ENCODE measurements at regions not wholly inside any gene's neighbourhood (a gene's known extent, or its start where the extent isn't known, plus 50 kb on each side); places are given as distances from the start of the nearest gene placed in this dataset.

DNA sequence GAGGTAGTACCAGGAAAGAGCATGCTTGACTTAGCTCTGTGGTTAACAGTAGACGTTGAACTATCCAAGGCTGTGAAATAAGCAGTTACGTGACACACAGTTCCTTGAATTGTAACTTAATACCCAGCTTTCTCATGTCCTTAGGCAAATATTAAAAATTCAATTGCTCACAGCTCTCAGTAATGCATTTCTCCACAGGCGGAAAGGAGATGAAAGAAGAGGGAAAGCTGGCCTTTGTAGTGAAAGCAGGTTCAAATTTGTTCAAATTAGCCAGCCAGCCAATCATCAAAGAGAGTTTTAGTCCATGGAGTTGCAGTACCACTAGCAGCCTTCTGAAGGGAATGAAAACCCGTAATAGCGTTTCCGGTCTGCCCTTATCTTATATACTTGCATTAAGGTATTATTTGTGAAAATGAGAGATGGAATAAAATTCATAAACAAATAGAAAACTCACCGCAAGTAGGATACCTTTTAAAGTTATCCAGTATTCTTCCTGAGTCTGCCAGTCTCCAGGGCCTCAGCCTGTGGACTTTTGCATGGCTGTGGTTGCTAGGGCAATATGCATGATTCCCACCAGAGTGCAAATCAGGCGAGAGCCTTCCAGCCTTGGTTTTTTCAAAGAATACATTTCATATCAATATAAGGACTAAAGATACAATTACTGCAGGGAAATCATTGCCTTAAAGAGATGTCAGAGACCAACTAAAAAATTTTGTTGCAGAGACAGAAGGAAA lies 795.5 kb downstream of the TNS3 start:
- no peaks in the 10 kb centered on the region for H3K4me1 ChIP-seq (ENCODE audit: control insufficient read depth in 2 of 3, insufficient read depth in 2 of 3, low read depth in 1 of 3, low read length in 3 of 3)
- H3K27me3 ChIP-seq (ENCODE audit: control insufficient read depth, insufficient read depth, low read length): no peaks in the 10 kb centered on the region
- intact Hi-C loops (cut with DNase I): no loop called here
- H3K4me3 ChIP-seq (ENCODE audit: low read length in 3 of 3): no peak overlapping the region
- H3K9ac ChIP-seq (ENCODE audit: low read length in 3 of 3): no peak overlapping the region
- no peak for FAIRE-seq
- H3K36me3 ChIP-seq (ENCODE audit: control insufficient read depth in 2 of 3, insufficient read depth in 3 of 3, low read length in 3 of 3): no peaks in the 10 kb centered on the region
- no peaks in the 10 kb centered on the region for H3K9me3 ChIP-seq (ENCODE audit: control insufficient read depth in 2 of 3, insufficient read depth in 1 of 3, low read length in 3 of 3)
- TF ChIP-seq, protein P1, sequence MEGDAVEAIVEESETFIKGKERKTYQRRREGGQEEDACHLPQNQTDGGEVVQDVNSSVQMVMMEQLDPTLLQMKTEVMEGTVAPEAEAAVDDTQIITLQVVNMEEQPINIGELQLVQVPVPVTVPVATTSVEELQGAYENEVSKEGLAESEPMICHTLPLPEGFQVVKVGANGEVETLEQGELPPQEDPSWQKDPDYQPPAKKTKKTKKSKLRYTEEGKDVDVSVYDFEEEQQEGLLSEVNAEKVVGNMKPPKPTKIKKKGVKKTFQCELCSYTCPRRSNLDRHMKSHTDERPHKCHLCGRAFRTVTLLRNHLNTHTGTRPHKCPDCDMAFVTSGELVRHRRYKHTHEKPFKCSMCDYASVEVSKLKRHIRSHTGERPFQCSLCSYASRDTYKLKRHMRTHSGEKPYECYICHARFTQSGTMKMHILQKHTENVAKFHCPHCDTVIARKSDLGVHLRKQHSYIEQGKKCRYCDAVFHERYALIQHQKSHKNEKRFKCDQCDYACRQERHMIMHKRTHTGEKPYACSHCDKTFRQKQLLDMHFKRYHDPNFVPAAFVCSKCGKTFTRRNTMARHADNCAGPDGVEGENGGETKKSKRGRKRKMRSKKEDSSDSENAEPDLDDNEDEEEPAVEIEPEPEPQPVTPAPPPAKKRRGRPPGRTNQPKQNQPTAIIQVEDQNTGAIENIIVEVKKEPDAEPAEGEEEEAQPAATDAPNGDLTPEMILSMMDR (IDR thresholded peaks at IDR 0.05; ENCODE audit: borderline replicate concordance, extremely low read depth, insufficient read depth): no peak
- peak in 2 of 5 donors; percentile 20 to 30 for DNase-seq
- no peak overlapping the region for H3K27ac ChIP-seq (ENCODE audit: low read depth in 2 of 2, low read length in 2 of 2)

GRCh38 chr7:46784732-46785131 lies 797.2 kb downstream of the TNS3 start:
- no peaks in the 10 kb centered on the region for H3K27me3 ChIP-seq (ENCODE audit: control insufficient read depth, insufficient read depth, low read length)
- TF ChIP-seq, protein P1 (IDR thresholded peaks at IDR 0.05; ENCODE audit: borderline replicate concordance, extremely low read depth, insufficient read depth): no peak
- FAIRE-seq (no peak), DNase-seq (peak in 1 of 5 donors; percentile 3)
- H3K9ac ChIP-seq (ENCODE audit: low read length in 3 of 3): no peak overlapping the region
- no peaks in the 10 kb centered on the region for H3K4me1 ChIP-seq (ENCODE audit: control insufficient read depth in 2 of 3, insufficient read depth in 2 of 3, low read depth in 1 of 3, low read length in 3 of 3)
- intact Hi-C loops (cut with DNase I): no loop called here
- no peak overlapping the region for H3K27ac ChIP-seq (ENCODE audit: low read depth in 2 of 2, low read length in 2 of 2)
- no peak overlapping the region for H3K4me3 ChIP-seq (ENCODE audit: low read length in 3 of 3)
- no peaks in the 10 kb centered on the region for H3K36me3 ChIP-seq (ENCODE audit: control insufficient read depth in 2 of 3, insufficient read depth in 3 of 3, low read length in 3 of 3)
- H3K9me3 ChIP-seq (ENCODE audit: control insufficient read depth in 2 of 3, insufficient read depth in 1 of 3, low read length in 3 of 3): no peaks in the 10 kb centered on the region

DNA sequence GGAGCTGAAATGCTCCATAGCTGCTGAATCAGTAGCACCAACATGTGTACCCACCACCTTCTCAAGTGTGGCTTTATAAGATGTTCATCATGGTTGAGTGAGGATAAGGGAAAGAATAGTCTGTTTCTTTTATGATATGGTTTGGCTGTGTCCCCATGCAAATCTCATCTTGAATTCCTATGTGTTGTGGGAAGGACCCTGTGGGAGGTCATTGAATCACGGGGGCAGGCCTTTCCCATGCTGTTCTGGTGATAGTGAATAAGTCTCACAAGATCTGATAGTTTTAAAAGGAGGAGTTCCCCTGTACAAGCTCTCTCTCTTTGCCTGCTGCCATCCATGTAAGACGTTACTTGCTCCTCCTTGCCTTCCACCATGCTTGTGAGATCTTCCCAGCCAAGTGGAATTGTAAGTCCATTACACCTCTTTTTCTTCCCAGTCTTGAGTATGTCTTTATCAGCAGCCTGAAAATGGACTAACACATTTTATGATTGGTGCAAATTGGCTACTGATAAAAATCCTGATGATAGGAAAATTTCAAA lies 799.9 kb downstream of the TNS3 start:
- H3K9ac ChIP-seq (ENCODE audit: low read length in 3 of 3): no peak overlapping the region
- intact Hi-C loops (cut with DNase I): no loop called here
- H3K27ac ChIP-seq (ENCODE audit: low read depth in 2 of 2, low read length in 2 of 2): no peak overlapping the region
- H3K27me3 ChIP-seq (ENCODE audit: control insufficient read depth, insufficient read depth, low read length): no peaks in the 10 kb centered on the region
- H3K9me3 ChIP-seq (ENCODE audit: control insufficient read depth in 2 of 3, insufficient read depth in 1 of 3, low read length in 3 of 3): no peaks in the 10 kb centered on the region
- no peak for FAIRE-seq
- no peak overlapping the region for H3K4me3 ChIP-seq (ENCODE audit: low read length in 3 of 3)
- H3K4me1 ChIP-seq (ENCODE audit: control insufficient read depth in 2 of 3, insufficient read depth in 2 of 3, low read depth in 1 of 3, low read length in 3 of 3): no peaks in the 10 kb centered on the region
- H3K36me3 ChIP-seq (ENCODE audit: control insufficient read depth in 2 of 3, insufficient read depth in 3 of 3, low read length in 3 of 3): no peaks in the 10 kb centered on the region
- DNase-seq: no peak
- TF ChIP-seq, protein P1 (IDR thresholded peaks at IDR 0.05; ENCODE audit: borderline replicate concordance, extremely low read depth, insufficient read depth): no peak
